ENCODE measurements at regions not wholly inside any gene's neighbourhood (a gene's known extent, or its start where the extent isn't known, plus 50 kb on each side); places are given as distances from the start of the nearest gene placed in this dataset.

GRCh38 chr4:101689220-101689619 is 101.3 kb upstream of the BANK1 start:
- TF ChIP-seq MAX (IDR thresholded peaks at IDR 0.05) (no peak), TAF1 (IDR thresholded peaks at IDR 0.05; ENCODE audit: low read depth) (no peak), EP300 (IDR thresholded peaks at IDR 0.05; ENCODE audit: borderline replicate concordance) (no peak), YY1 (IDR thresholded peaks at IDR 0.05; ENCODE audit: low read depth) (no peak), ZBTB7A (IDR thresholded peaks at IDR 0.05; ENCODE audit: low read depth) (no peak)

All from Ishikawa (cell line).